Stimulated activated memory B cell treated with anti-CD40 and anti-IgM and Interleukin-4, amounts not matched to agents 10 μg/mL and 1 μg/mL and 100 μg/mL, for 72 hours (primary cell): ENCODE measurements at regions not wholly inside any gene's neighbourhood (a gene's known extent, or its start where the extent isn't known, plus 50 kb on each side); places are given as distances from the start of the nearest gene placed in this dataset.
"Not testable (repeated sequence)": the region's sequence is repeated elsewhere in the genome, so short reads cannot be mapped to it uniquely, and the experiment has no call there.

Experiments
- ATAC-seq: fragments of 150-1000 bp; cut with Tn5 transposase; 2 replicates; pipeline ENCODE4 v1.10.0; 2021
- H3K27ac Mint-ChIP-seq: one replicate; pipeline ENCODE4 v1.8.0; 2022; ENCODE audit warnings: mild to moderate bottlenecking, mixed read lengths
- H3K27me3 Mint-ChIP-seq: one replicate; pipeline ENCODE4 v1.8.0; 2022; ENCODE audit warnings: mixed read lengths
- H3K36me3 Mint-ChIP-seq: one replicate; pipeline ENCODE4 v1.8.0; 2022; ENCODE audit warnings: mixed read lengths
- H3K4me1 Mint-ChIP-seq: one replicate; pipeline ENCODE4 v1.8.0; 2022; ENCODE audit warnings: mixed read lengths
- H3K4me3 Mint-ChIP-seq: one replicate; pipeline ENCODE4 v1.8.0; 2022; ENCODE audit warnings: mild to moderate bottlenecking, moderate library complexity, mixed read lengths
- H3K9me3 Mint-ChIP-seq: one replicate; pipeline ENCODE4 v1.8.0; 2022; ENCODE audit warnings: mixed read lengths

DNA sequence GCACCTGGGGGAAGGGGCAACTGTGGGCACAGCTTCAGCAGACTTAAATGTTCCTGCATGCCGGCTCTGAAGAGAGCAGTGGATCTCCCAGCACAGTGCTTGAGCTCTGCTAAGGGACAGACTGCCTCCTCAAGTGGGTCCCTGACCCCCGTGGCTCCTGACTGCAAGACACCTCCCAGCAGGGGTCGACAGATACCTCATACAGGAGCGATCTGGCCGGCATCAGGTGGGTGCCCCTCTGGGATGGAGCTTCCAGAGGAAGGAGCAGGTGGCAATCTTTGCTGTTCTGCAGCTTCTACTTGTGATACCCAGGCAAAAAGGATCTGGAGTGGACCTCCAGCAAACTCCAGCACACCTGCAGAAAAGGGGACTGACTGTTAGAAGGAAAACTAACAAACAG, 871.5 kb downstream of the DIAPH3 start:
- H3K9me3 Mint-ChIP-seq, H3K36me3 Mint-ChIP-seq, H3K27ac Mint-ChIP-seq, H3K27me3 Mint-ChIP-seq, ATAC-seq, H3K4me3 Mint-ChIP-seq, H3K4me1 Mint-ChIP-seq: not testable (repeated sequence)

DNA sequence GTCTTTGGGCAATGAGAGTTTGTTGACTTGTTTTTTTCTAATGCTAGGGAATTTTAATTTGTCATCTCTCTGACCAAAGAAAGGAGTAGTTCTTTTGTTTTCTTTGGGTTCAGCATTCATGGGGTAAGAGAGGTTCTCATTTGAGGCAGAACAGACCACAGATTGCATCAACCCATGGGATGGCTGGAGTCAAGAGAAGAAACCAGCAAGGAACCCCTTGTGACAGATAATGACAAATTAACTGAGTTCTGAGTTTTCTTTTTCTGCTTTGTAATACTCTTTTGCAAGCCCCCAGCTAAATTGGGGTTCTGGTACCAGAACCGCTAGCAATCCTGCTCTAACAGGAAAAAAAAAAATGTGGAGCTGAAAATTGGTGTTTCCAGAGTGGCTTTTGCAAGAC, 864.1 kb downstream of the DIAPH3 start:
- no peaks in the 10 kb centered on the region for H3K4me1 Mint-ChIP-seq
- H3K4me3 Mint-ChIP-seq, result no peak overlapping the region
- H3K27me3 Mint-ChIP-seq, result no peaks in the 10 kb centered on the region
- H3K9me3 Mint-ChIP-seq, result peaks cover 8% of the 10 kb centered on the region
- H3K36me3 Mint-ChIP-seq, result no peaks in the 10 kb centered on the region
- ATAC-seq, result no peak
- no peak overlapping the region for H3K27ac Mint-ChIP-seq

DNA sequence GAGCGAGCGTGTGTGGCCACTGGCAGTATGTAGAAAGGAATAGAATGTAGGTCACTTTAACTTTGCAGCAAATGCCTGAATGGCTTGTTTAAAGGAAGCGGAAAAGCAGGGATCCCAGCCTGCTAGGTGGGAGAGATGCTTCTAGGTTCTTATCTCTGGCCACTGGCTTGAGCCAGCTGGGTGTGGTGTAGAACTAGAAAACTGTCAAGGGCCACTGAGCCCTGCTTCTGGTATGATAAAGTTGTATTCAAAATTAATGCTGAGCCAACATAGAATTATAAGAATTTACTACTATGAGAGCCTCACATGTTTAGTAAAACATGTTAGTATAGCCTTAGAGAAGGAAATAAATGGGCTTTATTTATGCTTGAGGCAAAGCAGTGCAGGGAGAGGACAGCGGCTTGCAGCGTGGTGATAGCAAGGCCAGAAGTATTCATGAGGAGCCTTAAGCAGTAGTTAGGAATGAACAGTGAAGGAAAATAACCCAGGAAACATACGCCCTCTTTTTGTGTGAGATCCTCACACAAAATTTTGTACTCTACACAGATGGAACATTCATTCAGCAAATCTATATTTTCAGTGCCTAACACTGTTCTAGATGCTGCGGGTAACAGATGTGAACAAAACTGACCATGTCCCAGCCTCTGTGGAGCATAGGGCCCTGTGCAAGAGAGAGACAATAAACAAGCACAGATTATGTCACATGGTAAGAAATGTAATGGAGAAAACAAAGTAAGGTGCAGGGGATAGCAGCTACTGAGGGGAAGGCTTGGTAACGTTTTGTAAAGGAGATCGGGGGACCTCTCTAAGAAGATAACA, 863.2 kb downstream of the DIAPH3 start:
- Mint-ChIP-seq H3K4me3 (no peak overlapping the region), H3K4me1 (no peaks in the 10 kb centered on the region)
- ATAC-seq, result peak; percentile 54

DNA sequence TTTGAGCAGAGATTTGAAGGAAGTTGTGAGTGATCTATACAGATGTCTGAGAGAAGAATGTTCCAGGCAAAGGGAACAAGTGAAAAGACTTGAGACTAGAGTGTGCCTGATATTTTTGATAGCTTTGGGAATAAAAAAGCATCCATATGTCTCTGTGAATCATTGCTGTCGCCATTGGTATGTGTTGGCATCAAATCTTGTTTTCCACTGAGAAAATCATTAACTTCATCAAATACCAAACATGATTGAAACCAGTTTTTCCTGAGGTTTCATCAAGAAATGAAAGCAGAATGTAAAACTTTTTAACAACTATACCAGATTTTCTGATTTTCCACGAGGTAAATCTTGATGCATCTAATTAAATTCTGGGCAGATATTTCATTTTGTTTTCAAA, 862.6 kb downstream of the DIAPH3 start:
- Mint-ChIP-seq H3K4me3 (no peak overlapping the region), H3K36me3 (no peaks in the 10 kb centered on the region), H3K4me1 (no peaks in the 10 kb centered on the region), H3K27me3 (no peaks in the 10 kb centered on the region), H3K9me3 (peaks cover 6% of the 10 kb centered on the region), H3K27ac (no peak overlapping the region)
- peak; percentile 8 for ATAC-seq

More for the DNA sequence above, 863.2 kb downstream of the DIAPH3 start:
- Mint-ChIP-seq H3K9me3 (peaks cover 7% of the 10 kb centered on the region), H3K27ac (no peak overlapping the region), H3K36me3 (no peaks in the 10 kb centered on the region), H3K27me3 (no peaks in the 10 kb centered on the region)

DNA sequence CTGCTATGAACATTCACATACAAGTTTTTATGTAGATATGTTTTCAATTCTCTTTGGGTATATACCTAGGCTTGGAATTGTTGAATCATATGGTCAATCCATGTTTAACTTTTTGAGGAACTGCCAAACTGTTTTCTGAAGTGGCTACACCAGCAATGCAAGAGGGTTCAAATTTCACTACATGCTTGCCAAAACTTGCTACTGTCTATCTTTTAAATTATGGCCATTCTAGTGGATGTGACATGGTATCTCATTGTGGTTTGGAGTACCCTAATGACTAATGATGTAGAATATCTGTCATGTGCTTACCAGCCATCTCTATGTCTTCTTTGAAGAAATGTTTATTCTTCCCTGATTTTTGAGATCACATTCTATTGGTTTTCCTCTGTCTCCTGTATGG, 860.3 kb downstream of the DIAPH3 start:
- H3K36me3 Mint-ChIP-seq, result no peaks in the 10 kb centered on the region
- no peak overlapping the region for H3K4me3 Mint-ChIP-seq
- no peak for ATAC-seq
- peaks cover 3% of the 10 kb centered on the region for H3K9me3 Mint-ChIP-seq
- no peak overlapping the region for H3K27ac Mint-ChIP-seq
- H3K27me3 Mint-ChIP-seq, result no peaks in the 10 kb centered on the region
- H3K4me1 Mint-ChIP-seq, result no peaks in the 10 kb centered on the region

DNA sequence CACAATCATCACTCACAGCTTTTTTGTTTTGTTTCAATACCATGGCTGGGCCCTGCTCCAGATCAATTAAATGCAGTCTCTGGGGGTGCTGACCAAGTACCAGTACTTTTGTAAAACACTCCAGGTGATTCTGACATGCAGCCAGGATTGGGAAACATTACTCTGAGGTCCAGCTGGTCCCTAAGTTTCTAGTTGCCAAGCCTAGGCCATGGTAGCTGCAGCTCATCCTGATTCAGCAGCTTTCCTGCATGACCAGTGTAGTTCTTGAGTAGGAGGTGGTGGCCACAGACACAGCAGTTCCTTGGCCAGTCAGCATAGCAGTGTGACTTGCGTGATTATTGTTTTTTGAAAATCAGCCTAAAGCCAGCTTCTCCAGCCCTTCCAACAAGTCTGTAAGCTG, 859.1 kb downstream of the DIAPH3 start:
- no peak for ATAC-seq
- Mint-ChIP-seq H3K36me3 (no peaks in the 10 kb centered on the region), H3K4me3 (no peak overlapping the region), H3K9me3 (peaks cover 8% of the 10 kb centered on the region), H3K4me1 (no peaks in the 10 kb centered on the region), H3K27ac (no peak overlapping the region), H3K27me3 (no peaks in the 10 kb centered on the region)

DNA sequence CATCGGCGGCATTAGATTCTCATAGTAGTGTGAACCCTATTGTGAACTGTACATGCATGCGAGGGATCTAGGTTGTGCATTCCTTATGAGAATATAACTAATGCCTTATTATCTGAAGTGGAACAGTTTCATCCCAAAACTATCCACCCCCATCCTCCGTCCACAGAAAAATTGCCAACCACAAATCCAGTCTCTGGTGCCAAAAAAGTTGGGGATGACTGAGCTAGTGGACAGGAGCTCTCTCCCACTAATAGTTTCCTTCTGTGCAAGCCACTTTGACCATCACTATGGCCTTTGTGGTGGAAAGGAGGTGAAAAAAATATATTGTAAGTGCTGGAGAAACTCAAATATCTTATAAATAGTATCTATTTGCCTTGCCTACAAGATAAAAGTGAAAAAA, 857.8 kb downstream of the DIAPH3 start:
- no peak overlapping the region for H3K27ac Mint-ChIP-seq
- ATAC-seq, result no peak
- H3K4me3 Mint-ChIP-seq, result no peak overlapping the region
- H3K27me3 Mint-ChIP-seq, result no peaks in the 10 kb centered on the region
- no peaks in the 10 kb centered on the region for H3K36me3 Mint-ChIP-seq
- no peaks in the 10 kb centered on the region for H3K4me1 Mint-ChIP-seq
- peaks cover 8% of the 10 kb centered on the region for H3K9me3 Mint-ChIP-seq

DNA sequence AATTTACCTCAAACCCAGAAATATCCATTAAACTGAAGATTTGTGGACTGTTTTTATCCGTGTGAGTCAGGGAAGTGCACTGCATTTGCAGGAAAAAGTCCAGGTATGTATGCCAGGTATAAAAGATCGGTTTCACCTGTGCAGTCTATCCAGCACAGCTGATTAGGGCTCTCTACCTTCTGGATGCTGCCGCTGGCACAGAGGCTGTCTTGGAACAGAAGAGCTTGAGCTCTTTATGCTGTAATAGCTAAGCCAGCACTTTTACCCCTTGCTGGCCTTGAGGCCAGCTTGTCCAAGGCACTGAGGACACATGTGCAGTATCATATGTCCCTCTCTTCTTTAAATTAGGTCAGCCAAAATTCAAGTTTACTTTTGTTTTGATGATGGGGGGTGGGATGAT, 851.0 kb downstream of the DIAPH3 start:
- no peak overlapping the region for H3K27ac Mint-ChIP-seq
- ATAC-seq, result no peak
- no peaks in the 10 kb centered on the region for H3K4me1 Mint-ChIP-seq
- H3K36me3 Mint-ChIP-seq, result no peaks in the 10 kb centered on the region
- no peaks in the 10 kb centered on the region for H3K27me3 Mint-ChIP-seq
- H3K9me3 Mint-ChIP-seq, result peaks cover 9% of the 10 kb centered on the region
- no peak overlapping the region for H3K4me3 Mint-ChIP-seq

DNA sequence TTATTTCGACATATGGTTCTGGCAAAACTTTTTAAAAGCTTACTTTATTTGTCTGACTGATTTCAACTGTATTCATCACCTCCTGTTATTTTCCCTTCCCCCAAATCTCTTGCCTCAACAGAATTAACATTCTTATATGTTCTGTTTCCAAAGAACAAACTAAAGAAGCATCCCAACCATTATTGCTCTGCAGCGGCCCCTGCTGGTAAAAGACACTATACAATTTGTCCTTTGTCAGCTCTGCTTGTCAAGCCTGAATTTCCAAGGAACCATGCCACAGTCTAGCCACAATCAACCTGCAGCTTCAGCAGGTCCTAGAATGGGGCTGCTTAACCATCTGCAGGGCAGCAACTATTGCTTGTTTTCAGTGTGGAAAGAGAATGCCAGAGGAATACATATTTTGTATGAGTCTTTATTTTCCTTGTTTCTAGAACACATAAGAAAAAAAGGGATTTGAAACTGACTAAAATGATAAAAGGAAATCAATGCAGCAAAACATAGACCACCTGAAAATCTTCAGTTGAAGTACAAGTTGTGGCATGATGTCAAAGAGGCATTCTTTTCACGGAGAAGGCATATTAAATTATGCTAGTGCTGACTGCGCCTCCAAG, 845.3 kb downstream of the DIAPH3 start:
- ATAC-seq, result no peak
- Mint-ChIP-seq H3K36me3 (no peaks in the 10 kb centered on the region), H3K4me1 (no peaks in the 10 kb centered on the region), H3K27me3 (no peaks in the 10 kb centered on the region), H3K9me3 (peaks cover 4% of the 10 kb centered on the region), H3K4me3 (no peak overlapping the region), H3K27ac (no peak overlapping the region)

DNA sequence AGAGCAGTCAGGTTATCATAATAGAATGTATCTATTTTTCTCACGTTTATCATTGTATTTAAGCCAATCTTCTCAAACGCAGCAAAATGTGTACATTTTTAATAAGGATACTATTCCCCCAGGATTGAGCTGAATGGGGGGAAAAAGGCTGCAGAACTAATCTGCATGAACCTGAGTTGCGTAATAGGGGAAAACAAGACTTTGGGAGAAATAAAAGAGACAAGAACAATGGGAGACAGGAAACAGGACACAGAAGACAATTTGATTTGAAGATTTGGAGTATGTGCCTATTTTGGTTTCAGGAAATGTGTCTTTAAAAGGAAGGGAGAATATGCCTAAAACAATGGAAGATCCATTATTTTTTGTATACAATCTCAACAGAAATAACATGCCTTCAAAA, 844.5 kb downstream of the DIAPH3 start:
- Mint-ChIP-seq H3K27me3 (no peaks in the 10 kb centered on the region), H3K36me3 (no peaks in the 10 kb centered on the region), H3K4me1 (no peaks in the 10 kb centered on the region), H3K27ac (no peak overlapping the region), H3K4me3 (no peak overlapping the region), H3K9me3 (no peaks in the 10 kb centered on the region)
- ATAC-seq, result no peak

DNA sequence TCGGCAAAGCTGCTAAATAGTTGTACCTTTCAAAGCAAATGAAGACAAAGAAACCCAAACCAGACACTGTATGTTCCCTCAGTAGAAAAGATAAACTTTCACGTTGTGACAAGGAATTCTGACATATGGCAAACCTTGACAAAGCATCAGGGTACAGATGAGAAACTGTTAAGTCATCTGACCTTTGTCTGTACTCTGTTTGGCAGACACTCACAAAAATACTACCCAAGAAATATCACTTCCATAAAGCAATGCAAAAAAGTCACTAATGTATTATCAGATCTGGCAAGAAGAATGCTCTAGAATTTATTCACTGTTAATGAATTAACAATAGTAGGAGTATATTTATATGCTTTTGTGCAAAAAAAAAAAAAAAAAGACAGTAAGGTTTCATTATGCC, 843.7 kb downstream of the DIAPH3 start:
- H3K4me1 Mint-ChIP-seq, result no peaks in the 10 kb centered on the region
- no peaks in the 10 kb centered on the region for H3K9me3 Mint-ChIP-seq
- no peaks in the 10 kb centered on the region for H3K36me3 Mint-ChIP-seq
- ATAC-seq, result no peak
- no peak overlapping the region for H3K4me3 Mint-ChIP-seq
- no peak overlapping the region for H3K27ac Mint-ChIP-seq
- no peaks in the 10 kb centered on the region for H3K27me3 Mint-ChIP-seq

DNA sequence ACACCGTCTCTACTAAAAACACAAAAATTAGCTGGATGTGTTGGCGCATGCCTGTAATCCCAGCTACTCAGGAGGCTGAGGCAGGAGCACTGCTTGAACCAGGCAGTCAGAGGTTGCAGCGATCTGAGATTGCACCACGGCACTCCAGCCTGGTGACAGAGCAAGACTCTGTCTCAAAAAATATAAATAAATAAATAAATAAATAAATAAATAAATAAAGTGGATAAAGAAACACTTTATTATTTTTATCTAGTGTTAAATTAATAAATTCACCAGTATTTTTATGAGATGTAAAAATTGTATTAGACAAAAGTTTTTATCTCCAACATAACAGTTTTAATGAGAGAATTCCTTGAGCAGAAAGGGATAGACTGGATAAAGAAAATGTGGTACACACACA, 839.3 kb downstream of the DIAPH3 start:
- not testable (repeated sequence) for H3K4me3 Mint-ChIP-seq, H3K9me3 Mint-ChIP-seq, H3K36me3 Mint-ChIP-seq, H3K27ac Mint-ChIP-seq, H3K4me1 Mint-ChIP-seq, ATAC-seq, H3K27me3 Mint-ChIP-seq

DNA sequence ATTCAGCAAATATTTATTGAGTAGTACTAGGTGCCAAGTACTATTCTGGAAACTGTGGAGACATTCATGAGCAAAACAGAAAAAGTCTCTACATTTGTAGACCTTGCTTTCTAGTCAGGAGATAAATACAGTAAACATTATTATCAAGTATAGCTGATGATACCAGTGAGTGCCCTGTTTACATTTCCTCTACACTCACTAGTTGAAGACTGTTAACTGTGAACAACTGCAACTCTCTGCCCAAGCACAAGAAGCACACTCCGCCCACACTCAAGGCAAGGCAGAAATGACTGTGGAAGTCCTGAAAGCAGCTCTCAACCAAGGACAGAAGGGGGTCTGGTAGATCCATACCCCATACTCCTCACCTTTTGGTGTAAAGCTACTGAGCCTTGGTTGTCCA, 837.0 kb downstream of the DIAPH3 start:
- no peak for ATAC-seq
- H3K4me3 Mint-ChIP-seq, result no peak overlapping the region
- H3K27me3 Mint-ChIP-seq, result no peaks in the 10 kb centered on the region
- H3K36me3 Mint-ChIP-seq, result no peaks in the 10 kb centered on the region
- H3K27ac Mint-ChIP-seq, result no peak overlapping the region
- H3K9me3 Mint-ChIP-seq, result no peaks in the 10 kb centered on the region
- H3K4me1 Mint-ChIP-seq, result no peaks in the 10 kb centered on the region

DNA sequence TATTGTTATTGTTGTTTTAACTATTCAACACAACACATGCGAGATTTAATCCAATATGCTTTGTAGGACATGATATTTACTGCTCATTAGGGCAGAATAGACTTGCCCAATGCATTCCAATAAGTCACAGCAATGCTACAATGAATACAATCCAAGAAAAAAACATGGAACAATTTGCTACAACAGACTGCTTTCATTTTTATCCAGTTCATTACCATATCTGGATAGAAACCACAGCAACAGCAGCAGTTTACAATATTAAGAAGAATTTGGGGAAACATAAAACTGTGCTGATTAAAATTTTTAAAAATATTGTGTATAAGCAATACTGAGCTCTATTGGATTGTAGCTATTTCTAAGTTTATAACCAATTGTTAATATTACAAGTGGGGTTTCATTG, 833.0 kb downstream of the DIAPH3 start:
- ATAC-seq, result no peak
- no peak overlapping the region for H3K27ac Mint-ChIP-seq
- H3K27me3 Mint-ChIP-seq, result no peaks in the 10 kb centered on the region
- no peaks in the 10 kb centered on the region for H3K36me3 Mint-ChIP-seq
- no peaks in the 10 kb centered on the region for H3K9me3 Mint-ChIP-seq
- no peaks in the 10 kb centered on the region for H3K4me1 Mint-ChIP-seq
- no peak overlapping the region for H3K4me3 Mint-ChIP-seq

DNA sequence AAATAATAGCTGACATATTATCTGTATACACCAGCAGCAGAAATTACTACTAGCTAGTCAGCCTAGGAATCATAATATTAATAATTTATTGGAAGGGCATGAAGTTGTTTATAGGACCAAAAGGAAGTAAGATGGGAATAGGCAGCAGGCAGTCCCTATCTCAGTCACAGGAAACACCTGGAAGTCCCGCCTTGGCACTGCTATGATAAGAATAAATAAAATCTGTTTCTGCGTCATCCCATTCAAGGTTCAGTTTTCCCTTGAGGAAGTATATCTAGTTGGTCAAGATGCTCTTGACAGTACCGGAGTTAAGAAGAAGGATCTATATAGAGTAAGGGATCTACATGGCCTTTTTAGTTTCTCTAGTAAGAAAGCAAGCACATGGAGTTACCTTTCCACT, 830.8 kb downstream of the DIAPH3 start:
- Mint-ChIP-seq H3K4me3 (no peak overlapping the region), H3K9me3 (no peaks in the 10 kb centered on the region), H3K27me3 (no peaks in the 10 kb centered on the region), H3K4me1 (no peaks in the 10 kb centered on the region), H3K36me3 (no peaks in the 10 kb centered on the region), H3K27ac (no peak overlapping the region)
- ATAC-seq, result no peak

DNA sequence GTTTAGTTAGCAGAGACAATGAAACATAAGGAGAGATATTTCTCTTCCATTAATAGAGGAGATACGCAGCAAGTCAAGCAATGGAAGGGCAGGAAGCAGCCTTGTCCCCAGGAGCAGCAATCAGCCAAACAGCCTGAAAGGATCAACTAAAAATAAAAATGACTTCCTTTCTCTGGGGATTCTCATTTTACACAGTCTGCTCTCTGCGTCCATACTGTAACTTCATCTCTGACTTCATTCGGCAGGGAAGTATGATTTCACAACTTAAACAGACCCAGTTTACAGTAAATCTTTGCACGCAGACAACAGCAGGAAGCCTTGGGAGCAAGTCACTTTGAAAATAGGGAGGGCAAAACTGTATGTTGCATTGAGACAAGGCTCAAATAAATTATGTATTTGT, 826.7 kb downstream of the DIAPH3 start:
- no peak overlapping the region for H3K27ac Mint-ChIP-seq

More for the DNA sequence above, 826.7 kb downstream of the DIAPH3 start:
- no peaks in the 10 kb centered on the region for H3K36me3 Mint-ChIP-seq
- H3K4me3 Mint-ChIP-seq, result no peak overlapping the region
- no peaks in the 10 kb centered on the region for H3K27me3 Mint-ChIP-seq
- no peak for ATAC-seq
- no peaks in the 10 kb centered on the region for H3K9me3 Mint-ChIP-seq
- no peaks in the 10 kb centered on the region for H3K4me1 Mint-ChIP-seq
